ENCODE measurements at regions not wholly inside any gene's neighbourhood (a gene's known extent, or its start where the extent isn't known, plus 50 kb on each side); places are given as distances from the start of the nearest gene placed in this dataset.

GRCh38 chr3:174675406-174675805 lies 183.7 kb upstream of the NAALADL2 start:
- no peak for DNase-seq (ENCODE audit: extremely low spot score, unreplicated experiment)
- H3K27ac Mint-ChIP-seq (ENCODE audit: unreplicated experiment) = no peak overlapping the region
- peaks cover 6% of the 10 kb centered on the region for H3K4me1 Mint-ChIP-seq (ENCODE audit: unreplicated experiment)
- no peaks in the 10 kb centered on the region for H3K9me3 Mint-ChIP-seq (ENCODE audit: unreplicated experiment)
- H3K36me3 Mint-ChIP-seq (ENCODE audit: unreplicated experiment) = no peaks in the 10 kb centered on the region
- no peak overlapping the region for H3K4me3 Mint-ChIP-seq (ENCODE audit: unreplicated experiment)
- no peaks in the 10 kb centered on the region for H3K27me3 Mint-ChIP-seq (ENCODE audit: unreplicated experiment)
- TF ChIP-seq, protein P1, sequence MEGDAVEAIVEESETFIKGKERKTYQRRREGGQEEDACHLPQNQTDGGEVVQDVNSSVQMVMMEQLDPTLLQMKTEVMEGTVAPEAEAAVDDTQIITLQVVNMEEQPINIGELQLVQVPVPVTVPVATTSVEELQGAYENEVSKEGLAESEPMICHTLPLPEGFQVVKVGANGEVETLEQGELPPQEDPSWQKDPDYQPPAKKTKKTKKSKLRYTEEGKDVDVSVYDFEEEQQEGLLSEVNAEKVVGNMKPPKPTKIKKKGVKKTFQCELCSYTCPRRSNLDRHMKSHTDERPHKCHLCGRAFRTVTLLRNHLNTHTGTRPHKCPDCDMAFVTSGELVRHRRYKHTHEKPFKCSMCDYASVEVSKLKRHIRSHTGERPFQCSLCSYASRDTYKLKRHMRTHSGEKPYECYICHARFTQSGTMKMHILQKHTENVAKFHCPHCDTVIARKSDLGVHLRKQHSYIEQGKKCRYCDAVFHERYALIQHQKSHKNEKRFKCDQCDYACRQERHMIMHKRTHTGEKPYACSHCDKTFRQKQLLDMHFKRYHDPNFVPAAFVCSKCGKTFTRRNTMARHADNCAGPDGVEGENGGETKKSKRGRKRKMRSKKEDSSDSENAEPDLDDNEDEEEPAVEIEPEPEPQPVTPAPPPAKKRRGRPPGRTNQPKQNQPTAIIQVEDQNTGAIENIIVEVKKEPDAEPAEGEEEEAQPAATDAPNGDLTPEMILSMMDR (IDR thresholded peaks at IDR 0.05) = no peak

DNA sequence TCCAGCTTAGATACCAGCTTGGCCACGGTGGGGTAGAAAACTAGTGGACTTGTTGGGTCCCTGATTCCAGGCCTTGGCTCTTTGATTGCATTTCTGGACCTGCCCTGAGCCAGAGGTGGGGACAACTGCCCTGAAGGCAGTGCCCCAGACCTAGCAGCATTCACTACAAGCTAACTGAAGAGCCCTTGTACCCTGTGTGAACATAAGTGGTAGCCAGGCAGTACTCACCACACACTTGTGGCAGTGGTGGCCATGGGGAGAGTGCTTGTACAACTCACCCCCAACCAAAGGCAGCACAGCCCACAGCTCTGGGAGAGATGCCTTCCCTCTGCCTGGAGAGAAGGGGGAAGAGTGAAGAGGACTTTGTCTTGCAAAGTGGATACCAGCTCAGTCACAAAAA lies 177.3 kb upstream of the NAALADL2 start:
- peaks cover 6% of the 10 kb centered on the region for H3K9me3 Mint-ChIP-seq (ENCODE audit: unreplicated experiment)
- TF ChIP-seq, protein P1 (IDR thresholded peaks at IDR 0.05) = no peak
- DNase-seq (ENCODE audit: extremely low spot score, unreplicated experiment) = no peak
- no peak overlapping the region for H3K27ac Mint-ChIP-seq (ENCODE audit: unreplicated experiment)
- no peaks in the 10 kb centered on the region for H3K27me3 Mint-ChIP-seq (ENCODE audit: unreplicated experiment)
- H3K4me3 Mint-ChIP-seq (ENCODE audit: unreplicated experiment) = no peak overlapping the region
- H3K36me3 Mint-ChIP-seq (ENCODE audit: unreplicated experiment) = no peaks in the 10 kb centered on the region
- H3K4me1 Mint-ChIP-seq (ENCODE audit: unreplicated experiment) = peaks cover 6% of the 10 kb centered on the region

DNA sequence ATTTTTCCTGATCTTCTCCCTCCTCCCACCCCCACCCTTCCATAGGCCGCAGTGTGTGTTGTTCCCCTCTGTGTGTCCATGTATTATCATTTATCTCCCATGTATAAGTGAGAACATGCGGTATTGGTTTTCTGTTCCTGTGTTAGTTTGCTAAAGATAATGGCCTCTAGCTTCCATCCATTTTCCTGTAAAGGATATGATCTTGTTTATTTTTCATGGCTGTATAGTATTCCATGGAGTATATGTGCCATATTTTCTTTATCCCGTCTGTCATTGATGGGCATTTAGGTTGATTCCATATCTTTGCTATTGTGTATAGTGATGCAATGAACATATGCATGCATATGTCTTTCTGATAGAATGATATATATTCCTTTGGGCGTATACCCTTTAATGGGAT lies 173.3 kb upstream of the NAALADL2 start:
- DNase-seq (ENCODE audit: extremely low spot score, unreplicated experiment) = no peak
- H3K27ac Mint-ChIP-seq (ENCODE audit: unreplicated experiment) = no peak overlapping the region
- no peaks in the 10 kb centered on the region for H3K4me1 Mint-ChIP-seq (ENCODE audit: unreplicated experiment)
- H3K9me3 Mint-ChIP-seq (ENCODE audit: unreplicated experiment) = peaks cover 6% of the 10 kb centered on the region
- TF ChIP-seq, protein P1 (IDR thresholded peaks at IDR 0.05) = no peak
- H3K27me3 Mint-ChIP-seq (ENCODE audit: unreplicated experiment) = no peaks in the 10 kb centered on the region
- no peak overlapping the region for H3K4me3 Mint-ChIP-seq (ENCODE audit: unreplicated experiment)
- no peaks in the 10 kb centered on the region for H3K36me3 Mint-ChIP-seq (ENCODE audit: unreplicated experiment)

- peaks cover 6% of the 10 kb centered on the region for H3K9me3 Mint-ChIP-seq (ENCODE audit: unreplicated experiment)
- no peak overlapping the region for H3K27ac Mint-ChIP-seq (ENCODE audit: unreplicated experiment)
- no peak overlapping the region for H3K4me3 Mint-ChIP-seq (ENCODE audit: unreplicated experiment)
- TF ChIP-seq, protein P1 (IDR thresholded peaks at IDR 0.05) = no peak
- no peaks in the 10 kb centered on the region for H3K36me3 Mint-ChIP-seq (ENCODE audit: unreplicated experiment)
- no peaks in the 10 kb centered on the region for H3K27me3 Mint-ChIP-seq (ENCODE audit: unreplicated experiment)
- DNase-seq (ENCODE audit: extremely low spot score, unreplicated experiment) = no peak
- H3K4me1 Mint-ChIP-seq (ENCODE audit: unreplicated experiment) = no peaks in the 10 kb centered on the region
These were observed 161.8 kb upstream of the NAALADL2 start for GRCh38 chr3:174697310-174697709.

GRCh38 chr3:174700736-174701135 lies 158.4 kb upstream of the NAALADL2 start:
- Mint-ChIP-seq H3K36me3 (ENCODE audit: unreplicated experiment) (no peaks in the 10 kb centered on the region), H3K9me3 (ENCODE audit: unreplicated experiment) (peaks cover 4% of the 10 kb centered on the region), H3K4me3 (ENCODE audit: unreplicated experiment) (no peak overlapping the region), H3K27ac (ENCODE audit: unreplicated experiment) (no peak overlapping the region), H3K4me1 (ENCODE audit: unreplicated experiment) (no peaks in the 10 kb centered on the region), H3K27me3 (ENCODE audit: unreplicated experiment) (no peaks in the 10 kb centered on the region)
- no peak for DNase-seq (ENCODE audit: extremely low spot score, unreplicated experiment)
- TF ChIP-seq, protein P1 (IDR thresholded peaks at IDR 0.05) = no peak
